ENCODE measurements at regions not wholly inside any gene's neighbourhood (a gene's known extent, or its start where the extent isn't known, plus 50 kb on each side); places are given as distances from the start of the nearest gene placed in this dataset.

GRCh38 chr6:11633741-11634509 lies 96.4 kb downstream of the TMEM170B start:
- H3K4me1 ChIP-seq = no peaks in the 10 kb centered on the region
- no peaks in the 10 kb centered on the region for H3K27me3 ChIP-seq
- H3K4me3 ChIP-seq = no peak overlapping the region
- TF ChIP-seq POLR2AphosphoS5 (IDR thresholded peaks at IDR 0.05; ENCODE audit: insufficient read depth in 1 of 2, low read depth in 1 of 2) (no peak), POLR2A (IDR thresholded peaks at IDR 0.05) (no peak), CTCF (IDR thresholded peaks at IDR 0.05) (no peak)
- H3K9me3 ChIP-seq = no peaks in the 10 kb centered on the region
- H3K27ac ChIP-seq = no peak overlapping the region
- intact Hi-C loops (cut with DNase I) = no loop called here
- DNase-seq (ENCODE audit: extremely low spot score in 2 of 2) = no peak
- no peaks in the 10 kb centered on the region for H3K36me3 ChIP-seq

GRCh38 chr6:11634948-11635347 lies 97.4 kb downstream of the TMEM170B start:
- H3K4me3 ChIP-seq = no peak overlapping the region
- no peaks in the 10 kb centered on the region for H3K9me3 ChIP-seq
- no peaks in the 10 kb centered on the region for H3K27me3 ChIP-seq
- intact Hi-C loops (cut with DNase I) = no loop called here
- DNase-seq (ENCODE audit: extremely low spot score in 2 of 2) = no peak
- no peaks in the 10 kb centered on the region for H3K36me3 ChIP-seq
- no peaks in the 10 kb centered on the region for H3K4me1 ChIP-seq
- no peak for TF ChIP-seq POLR2AphosphoS5 (IDR thresholded peaks at IDR 0.05; ENCODE audit: insufficient read depth in 1 of 2, low read depth in 1 of 2)
- no peak for TF ChIP-seq POLR2A (IDR thresholded peaks at IDR 0.05)
- no peak for TF ChIP-seq CTCF (IDR thresholded peaks at IDR 0.05)
- H3K27ac ChIP-seq = no peak overlapping the region

- Histone ChIP-seq H3K27ac (no peak overlapping the region), H3K36me3 (no peaks in the 10 kb centered on the region), H3K4me1 (no peaks in the 10 kb centered on the region), H3K4me3 (no peak overlapping the region), H3K27me3 (no peaks in the 10 kb centered on the region), H3K9me3 (no peaks in the 10 kb centered on the region)
- TF ChIP-seq CTCF (IDR thresholded peaks at IDR 0.05) = no peak
- TF ChIP-seq POLR2A (IDR thresholded peaks at IDR 0.05) = no peak
- no peak for TF ChIP-seq POLR2AphosphoS5 (IDR thresholded peaks at IDR 0.05; ENCODE audit: insufficient read depth in 1 of 2, low read depth in 1 of 2)
- DNase-seq (ENCODE audit: extremely low spot score in 2 of 2) = no peak
- intact Hi-C loops (cut with DNase I) = no loop called here
Measured at GRCh38 chr6:11636121-11636520, 98.6 kb downstream of the TMEM170B start.

GRCh38 chr6:11637266-11637665 lies 99.7 kb downstream of the TMEM170B start:
- Histone ChIP-seq H3K27me3 (no peaks in the 10 kb centered on the region), H3K4me1 (no peaks in the 10 kb centered on the region), H3K9me3 (no peaks in the 10 kb centered on the region), H3K4me3 (no peak overlapping the region), H3K27ac (no peak overlapping the region), H3K36me3 (no peaks in the 10 kb centered on the region)
- intact Hi-C loops (cut with DNase I) = no loop called here
- TF ChIP-seq POLR2A (IDR thresholded peaks at IDR 0.05) = no peak
- DNase-seq (ENCODE audit: extremely low spot score in 2 of 2) = no peak

GRCh38 chr6:11639376-11640235 lies 102.1 kb downstream of the TMEM170B start:
- TF ChIP-seq POLR2A (IDR thresholded peaks at IDR 0.05) = no peak
- TF ChIP-seq CTCF (IDR thresholded peaks at IDR 0.05) = no peak
- TF ChIP-seq POLR2AphosphoS5 (IDR thresholded peaks at IDR 0.05; ENCODE audit: insufficient read depth in 1 of 2, low read depth in 1 of 2) = no peak
- Histone ChIP-seq H3K4me1 (no peaks in the 10 kb centered on the region), H3K4me3 (no peak overlapping the region), H3K27me3 (no peaks in the 10 kb centered on the region), H3K36me3 (no peaks in the 10 kb centered on the region), H3K27ac (no peak overlapping the region), H3K9me3 (no peaks in the 10 kb centered on the region)
- no peak for DNase-seq (ENCODE audit: extremely low spot score in 2 of 2)
- intact Hi-C loops (cut with DNase I) = no loop called here

Measured in vagina (tissue), 2 donors.